ENCODE measurements at regions not wholly inside any gene's neighbourhood (a gene's known extent, or its start where the extent isn't known, plus 50 kb on each side); places are given as distances from the start of the nearest gene placed in this dataset.

DNA sequence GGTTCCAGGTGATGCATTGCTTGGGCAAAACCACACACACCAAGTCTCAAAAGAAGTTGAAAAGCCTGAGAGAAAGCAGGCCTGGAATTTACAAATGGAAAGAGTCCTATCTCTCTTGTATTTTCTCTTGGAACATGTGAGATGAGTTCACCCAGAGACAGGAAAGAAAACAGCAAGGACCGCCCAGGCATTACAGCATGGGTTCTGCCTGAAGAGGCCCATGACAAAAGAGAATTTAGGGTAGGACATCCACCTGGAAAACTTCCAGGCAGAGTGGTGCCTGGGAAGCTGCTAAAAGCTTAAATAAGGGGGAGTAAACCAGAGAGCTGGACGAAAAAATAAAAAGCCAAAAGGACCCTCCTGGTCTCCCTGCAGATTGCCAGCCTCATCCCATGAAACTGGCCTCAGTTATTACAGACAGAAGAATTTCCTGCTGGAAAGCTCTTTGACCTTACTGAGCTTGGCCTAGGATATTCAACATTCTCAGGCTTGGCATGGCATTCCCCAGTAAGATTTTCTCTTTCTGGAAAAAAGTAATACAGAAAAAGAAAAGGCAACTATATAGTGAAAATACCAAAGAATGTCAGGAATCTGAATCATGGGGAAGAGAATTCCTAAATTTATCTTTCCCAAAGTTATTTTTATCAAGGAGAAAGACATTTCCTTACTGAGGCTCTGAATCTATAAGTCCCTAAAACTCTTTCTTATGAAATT, 121.3 kb upstream of the NUDT4 start:
- DNase-seq: no peak

DNA sequence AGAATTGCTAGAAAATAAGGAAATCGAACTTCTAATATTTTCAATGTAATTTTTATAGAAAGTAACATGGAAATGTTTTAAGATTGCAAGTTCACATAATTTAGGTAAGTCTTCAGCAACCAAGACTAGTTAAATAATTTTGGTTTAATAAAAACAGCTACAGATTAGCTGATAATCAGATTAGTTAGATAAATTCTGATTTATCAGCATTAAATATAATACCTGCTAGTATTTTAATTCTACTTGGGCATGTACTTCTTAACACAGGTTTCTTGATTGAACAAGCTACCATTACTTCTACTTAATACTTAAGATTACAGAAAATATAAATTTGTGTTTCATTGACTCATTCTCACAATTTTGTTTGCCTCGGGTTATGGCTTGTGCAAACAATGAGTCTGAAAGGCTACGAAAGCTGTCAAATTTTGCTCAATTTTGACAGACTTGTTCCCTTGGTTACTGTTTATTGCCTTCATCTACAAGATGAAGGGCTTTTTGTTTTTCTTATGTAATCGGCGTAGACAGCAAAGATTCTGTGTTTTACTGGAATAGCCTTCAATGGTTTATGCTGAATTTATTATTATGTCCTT, 116.1 kb upstream of the NUDT4 start:
- DNase-seq: no peak

DNA sequence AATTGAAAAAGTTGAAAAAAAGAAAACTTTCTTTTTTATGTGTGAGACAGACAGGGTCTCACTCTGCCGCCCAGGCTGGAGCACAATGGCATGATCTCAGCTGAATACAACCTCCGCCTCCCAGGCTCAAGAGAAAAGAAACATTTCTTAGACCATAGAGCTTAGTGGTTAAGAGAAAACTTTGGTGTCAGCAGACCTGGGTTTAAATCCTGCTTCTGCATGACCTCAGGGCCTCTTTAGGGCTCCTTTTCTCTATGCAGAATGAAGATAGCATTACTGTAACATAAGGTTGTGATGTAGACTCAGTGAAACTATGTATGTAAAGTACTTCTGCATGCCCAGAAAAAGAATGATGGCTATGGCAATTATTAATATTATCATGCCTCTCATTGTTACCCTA, 104.7 kb upstream of the NUDT4 start:
- no peak for DNase-seq

DNA sequence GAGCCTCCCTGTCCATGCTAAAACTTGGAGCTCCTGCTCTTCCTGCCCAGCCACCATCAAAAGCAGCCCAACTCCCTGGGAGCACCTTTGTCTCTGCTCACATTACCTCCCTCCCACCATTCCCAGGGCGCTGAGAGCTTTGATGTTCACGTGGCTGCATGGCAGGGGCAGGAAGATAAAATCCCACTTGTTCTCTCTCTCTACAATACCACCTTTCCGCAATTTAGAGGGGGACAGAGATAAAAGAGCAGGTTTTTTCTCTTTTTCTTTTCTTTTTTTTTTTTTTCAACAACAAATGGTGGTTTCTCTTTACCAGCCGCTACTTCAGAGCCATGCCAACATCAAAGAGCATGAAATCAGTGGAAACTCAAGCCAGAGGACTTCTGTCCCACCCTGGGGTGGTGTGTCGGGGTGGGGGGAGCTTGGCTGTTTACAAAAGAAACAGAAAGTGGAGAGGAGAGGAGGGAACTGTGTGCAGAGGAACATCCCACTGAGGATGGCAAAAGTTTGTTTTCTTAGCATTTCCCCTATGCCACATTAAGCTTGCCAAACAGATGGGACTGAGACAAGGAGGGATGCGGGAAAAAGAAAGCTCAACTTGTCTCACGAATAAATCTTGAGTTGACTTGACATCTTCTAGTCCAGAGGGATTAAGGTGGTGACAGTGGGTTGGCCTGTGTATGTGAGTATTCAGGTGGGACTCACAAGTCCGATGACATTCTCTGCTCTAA, 103.7 kb upstream of the NUDT4 start:
- DNase-seq: no peak

DNA sequence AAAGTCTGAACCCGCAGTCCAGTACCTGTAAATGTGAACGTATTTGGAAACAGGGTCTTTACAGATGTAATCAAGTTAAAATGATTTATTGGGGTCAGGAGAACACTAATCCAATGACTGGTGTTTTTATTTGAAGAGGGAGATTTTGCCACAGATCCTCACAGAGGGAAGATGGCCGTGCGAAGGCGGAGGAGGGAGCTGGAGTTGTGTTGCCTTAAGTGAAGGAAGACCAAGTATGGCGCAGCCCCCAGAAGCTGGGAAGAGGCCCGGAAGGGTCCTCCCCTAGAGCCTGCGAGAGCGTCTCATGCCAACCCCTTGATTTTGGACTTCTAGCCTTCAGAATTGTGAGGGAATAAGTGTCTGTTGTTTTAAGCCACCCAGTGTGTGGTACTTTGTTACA, 102.8 kb upstream of the NUDT4 start:
- DNase-seq: no peak

DNA sequence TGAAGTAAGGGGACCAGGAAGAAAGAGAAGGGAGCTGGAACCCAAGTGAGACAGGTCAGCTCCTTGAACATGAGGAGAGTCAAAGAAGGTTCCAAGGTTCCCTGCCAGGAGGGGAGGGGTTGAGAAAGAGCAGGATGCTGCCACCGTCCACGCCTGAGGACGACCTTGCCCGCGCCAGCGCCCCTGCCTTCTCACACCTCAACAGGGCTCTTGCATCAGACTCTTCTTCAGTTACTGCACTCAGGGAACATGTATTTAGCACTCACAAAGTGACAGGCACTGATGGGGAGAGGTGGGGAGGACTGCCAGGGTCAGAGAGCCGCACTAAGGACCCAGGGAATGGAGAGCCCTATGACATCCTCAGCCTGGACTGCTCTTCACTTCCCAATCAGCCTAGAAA, 102.1 kb upstream of the NUDT4 start:
- DNase-seq: no peak

DNA sequence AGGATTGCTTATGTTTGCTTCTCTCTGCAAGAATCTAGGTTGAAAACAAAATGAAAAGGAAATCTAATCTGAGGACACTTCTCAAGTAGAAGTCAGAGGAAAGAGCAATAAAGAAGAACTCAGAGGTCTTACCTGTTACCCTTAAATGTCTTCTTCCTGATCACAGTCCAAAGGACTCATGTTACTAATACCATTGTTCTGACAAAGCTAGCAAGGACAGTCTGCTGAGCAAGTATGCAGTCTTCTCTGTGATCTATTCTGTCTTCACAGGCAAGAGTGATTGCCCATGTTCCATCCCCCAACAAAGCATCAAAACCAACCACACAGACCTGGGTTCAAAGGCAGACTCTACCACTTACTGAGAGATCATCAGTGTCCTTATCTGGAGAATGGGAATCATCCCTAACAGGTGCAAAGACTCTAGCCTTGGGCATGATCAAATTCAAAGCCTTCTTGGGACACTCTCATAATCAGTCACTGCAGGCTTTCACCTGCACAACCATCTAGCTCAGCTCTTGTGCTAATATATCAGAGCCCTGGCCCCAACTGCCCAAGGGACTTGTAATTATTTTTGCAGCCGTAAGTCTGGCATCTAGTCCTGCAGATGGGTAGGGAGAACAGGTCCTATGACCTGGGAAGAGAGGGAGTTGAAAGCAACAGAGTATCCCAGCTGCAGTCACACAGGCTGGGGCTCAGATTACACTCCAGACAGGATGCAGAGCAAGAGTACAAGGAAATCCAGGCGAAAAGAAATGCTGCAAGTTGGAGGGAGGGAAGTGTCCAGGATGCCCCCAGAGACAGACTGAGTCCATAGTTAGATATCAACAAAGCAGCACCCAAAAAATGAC, 97.9 kb upstream of the NUDT4 start:
- DNase-seq: no peak

DNA sequence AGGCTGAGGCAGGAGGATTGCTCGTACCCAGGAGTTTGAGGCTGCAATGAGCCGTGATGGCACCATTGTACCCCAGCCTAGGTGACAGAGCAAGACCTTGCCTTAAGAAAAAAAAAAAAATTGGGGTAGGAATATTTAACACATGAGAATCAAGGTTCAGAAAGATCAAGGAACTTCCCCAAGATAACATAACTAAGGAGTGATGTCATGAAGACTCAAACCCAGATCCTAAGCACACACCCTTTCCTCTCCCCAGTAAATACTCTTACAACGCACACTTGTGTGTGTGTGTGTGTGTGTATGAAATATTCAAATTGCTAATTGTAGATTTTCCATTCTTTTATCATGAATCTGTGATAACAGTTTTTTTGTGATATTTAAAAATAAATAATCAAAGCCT, 90.6 kb upstream of the NUDT4 start:
- no peak for DNase-seq

DNA sequence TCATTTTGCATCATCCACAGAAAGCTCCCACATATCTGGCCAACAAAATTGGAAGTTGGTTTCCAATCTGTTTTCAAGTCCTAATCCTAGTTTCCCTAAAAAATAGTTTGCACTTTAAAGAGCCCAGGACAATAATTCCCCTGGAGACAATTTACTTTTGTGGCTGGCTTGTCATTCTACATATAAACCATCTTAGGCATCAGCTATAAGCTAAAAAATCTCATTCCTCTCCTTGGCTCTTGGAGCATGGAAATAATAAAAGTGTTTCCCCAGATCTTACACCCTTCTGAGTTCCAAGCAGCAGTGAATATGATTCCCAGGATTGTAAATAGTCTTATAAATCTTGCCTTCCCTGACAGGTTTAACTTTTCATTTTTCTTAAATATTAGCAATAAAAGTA, 89.1 kb upstream of the NUDT4 start:
- DNase-seq: no peak

DNA sequence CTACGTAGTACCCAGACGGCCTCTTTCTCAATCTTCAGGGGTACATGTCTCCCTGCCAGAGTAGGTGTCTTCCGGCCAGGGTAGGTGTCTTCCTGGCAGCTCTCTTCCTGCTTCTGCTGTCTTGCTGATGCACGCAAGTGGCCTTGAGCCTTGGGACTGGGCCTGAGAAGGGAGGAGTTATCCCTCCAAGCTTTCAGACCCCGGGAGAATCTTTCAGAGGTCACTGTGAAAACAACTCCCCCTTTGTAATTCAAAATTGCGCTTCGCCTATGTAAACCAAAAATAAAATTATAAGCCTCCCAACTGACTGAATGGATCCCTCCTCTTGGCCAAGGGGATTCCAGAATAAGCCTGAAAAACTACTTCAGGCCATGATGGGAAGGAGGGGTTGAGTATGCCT, 87.3 kb upstream of the NUDT4 start:
- no peak for DNase-seq

DNA sequence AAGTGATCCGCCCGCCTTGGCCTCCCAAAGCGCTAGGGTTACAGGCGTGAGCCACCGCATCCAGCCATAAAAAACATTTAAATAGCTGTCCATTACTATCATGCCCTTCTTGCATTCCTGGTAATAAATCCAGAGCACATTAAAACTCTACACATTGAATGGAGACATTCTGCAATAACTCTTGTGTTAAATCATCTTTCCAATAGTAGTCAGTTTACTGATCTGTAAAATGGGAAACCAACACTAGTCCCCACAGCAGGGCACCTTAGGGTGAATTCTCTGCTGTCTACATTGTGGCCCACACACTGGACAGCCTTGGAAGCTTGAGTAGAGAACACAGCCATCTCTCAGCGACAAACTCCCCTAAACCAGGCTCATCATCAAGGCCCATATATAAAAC, 85.5 kb upstream of the NUDT4 start:
- no peak for DNase-seq

DNA sequence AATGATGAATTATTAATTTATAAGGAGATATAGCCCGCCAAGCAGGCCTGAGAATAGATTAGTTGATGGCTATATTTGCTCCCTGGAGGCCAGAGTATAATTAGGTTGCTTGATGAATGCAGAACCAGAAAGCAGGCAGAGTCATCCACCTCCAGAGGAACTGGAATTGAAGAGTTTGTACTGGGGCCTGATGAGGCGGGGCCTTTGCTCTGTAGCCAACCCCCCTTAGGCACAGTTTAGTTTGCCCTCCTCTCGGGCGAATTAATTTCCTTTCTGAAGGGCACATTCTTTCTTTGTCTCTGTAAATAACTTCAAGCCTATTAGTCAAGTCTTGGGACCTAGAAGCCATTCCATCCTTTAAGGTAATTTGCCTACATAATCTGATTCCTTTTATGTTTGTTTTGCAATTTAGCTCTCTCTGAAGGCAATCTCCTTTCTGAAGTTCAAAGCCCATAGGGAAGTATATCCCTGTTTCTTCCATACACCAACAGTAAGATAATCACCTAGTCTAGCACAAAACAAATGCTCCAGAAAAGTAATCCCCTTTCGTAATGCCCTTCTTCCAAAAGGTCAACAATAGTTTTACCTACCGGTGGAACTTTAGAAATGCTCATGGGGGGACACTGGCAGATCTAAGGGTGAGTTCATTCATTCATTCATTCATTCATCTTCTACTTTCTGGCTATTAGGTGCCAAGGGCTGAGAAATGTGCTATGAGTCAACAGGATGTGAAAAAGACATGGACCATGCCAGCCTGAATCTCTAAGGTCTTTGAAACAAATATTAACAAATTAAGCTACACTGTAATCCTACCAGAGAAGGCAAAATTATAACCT, 84.8 kb upstream of the NUDT4 start:
- DNase-seq: no peak

DNA sequence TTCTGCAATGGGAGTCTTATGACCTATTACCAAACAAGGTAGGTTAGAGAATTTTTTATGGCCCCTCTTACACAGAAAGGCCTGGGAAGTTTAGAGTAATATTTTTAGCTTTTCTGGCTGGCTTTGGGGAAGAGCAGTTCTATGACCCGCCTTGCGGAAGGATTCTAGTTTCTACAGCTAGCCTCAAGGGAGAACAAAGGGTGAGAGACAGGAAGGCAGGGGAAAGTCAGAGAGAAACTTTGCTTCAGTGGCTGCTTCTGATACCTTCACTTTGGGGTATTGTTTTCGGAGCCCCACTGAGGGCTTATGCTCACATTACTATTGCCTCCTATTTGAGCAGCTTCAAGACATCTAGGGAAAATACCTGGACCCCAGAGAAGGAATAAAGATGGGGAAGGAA, 80.7 kb upstream of the NUDT4 start:
- no peak for DNase-seq

DNA sequence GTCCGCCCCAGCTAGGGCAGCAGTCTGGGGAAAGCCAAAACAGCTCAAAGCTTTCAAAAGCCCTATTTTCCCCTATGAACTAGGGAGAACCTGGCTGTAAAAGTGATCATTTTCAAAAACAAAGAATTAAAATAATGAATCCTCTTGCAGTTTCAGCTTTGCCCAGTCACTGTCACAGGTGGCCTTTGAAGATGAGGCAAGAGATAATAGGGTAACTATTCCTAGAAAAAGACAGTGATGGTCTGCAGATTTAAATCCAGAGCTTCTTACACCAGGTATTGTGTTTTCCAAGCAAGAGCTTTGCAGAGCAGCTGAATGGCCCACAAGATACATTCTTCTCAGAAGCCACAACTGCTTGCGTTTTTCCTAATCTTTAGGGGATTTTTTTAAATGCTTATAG, 80.2 kb upstream of the NUDT4 start:
- DNase-seq: no peak

DNA sequence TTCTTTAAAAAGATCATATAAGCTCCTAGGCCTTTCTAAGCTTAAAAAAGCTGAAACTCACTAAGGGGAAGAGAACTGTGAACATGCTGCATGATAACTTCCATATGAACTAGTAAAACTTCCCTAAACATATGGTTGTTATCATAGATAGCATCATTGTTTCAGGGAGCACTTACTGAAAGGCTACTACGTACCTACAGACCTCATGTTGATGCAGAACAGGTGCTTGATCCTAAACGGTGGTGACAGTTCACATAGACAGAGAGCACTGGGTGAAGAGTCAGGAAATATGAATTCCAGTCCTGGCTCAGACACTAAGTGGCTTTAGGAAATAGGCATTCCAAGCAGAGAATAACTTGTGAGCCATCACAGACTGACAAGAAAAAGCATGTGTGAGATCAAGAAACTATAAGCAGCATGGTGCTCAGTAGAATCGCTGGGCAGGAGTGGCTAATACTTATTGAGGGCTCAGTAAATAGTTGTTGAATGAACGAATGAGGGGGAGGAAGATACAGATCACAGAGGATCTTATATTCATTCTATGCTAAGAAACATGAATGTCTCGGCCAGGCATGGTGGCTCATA, 78.4 kb upstream of the NUDT4 start:
- DNase-seq: no peak

DNA sequence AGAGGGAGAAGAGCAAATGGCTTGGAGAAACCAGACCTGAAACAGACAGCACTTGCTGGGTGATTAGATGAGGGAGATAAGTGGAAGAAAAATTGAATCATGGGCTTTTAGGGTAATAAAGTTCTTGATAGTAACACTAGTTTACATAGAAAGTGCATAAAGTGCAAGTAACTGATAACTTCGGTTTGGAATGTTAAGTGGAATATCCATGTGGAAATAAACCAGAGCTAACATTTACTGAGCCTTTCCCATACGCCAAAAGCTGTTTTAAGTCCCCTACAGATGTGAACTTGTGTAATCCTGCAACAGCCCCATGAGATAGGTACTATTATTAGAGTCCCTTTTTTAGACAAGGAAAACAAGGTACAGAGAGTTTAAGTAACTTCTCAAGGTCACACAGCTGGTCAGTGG, 77.1 kb upstream of the NUDT4 start:
- DNase-seq: no peak

DNA sequence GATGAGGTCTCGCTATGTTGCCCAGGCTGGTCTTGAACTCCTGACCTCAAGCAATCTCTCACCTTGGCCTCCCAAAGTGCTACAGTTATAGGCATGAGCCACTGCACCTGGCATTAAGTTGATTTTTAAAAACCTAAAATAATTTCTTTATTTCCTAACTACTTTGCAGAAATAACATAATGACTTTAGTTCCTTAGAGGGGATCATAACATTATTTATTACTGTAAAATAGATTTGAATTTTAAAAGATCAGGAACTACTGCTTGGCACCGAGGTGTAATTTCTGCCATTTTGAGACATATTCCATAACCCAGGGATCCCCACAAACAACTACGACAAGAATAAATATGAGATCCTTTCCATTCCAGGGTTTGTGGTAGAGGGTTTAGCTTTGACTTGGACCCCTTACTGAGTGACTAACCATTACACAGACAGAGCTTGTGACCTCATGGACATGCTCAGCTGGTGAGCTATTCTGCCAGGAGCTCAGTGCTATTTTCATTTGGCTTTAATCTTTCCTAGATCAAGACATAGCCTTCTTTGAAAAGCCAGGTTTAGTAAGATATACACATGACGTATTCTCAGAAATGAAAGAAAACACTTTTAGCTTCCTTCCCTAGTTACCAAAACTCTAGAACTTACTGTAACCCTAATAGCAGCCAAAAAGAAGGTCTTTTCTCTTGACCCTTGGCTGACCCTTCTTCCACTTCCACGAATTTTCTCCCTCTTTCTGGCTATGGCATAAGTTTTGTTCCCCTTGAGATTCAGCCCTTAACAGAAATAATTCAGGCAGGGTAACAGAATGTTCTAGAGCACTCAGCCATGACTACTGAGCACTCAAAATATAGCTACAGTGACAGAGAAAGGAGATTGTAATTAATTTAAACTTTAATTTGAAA, 75.1 kb upstream of the NUDT4 start:
- no peak for DNase-seq

DNA sequence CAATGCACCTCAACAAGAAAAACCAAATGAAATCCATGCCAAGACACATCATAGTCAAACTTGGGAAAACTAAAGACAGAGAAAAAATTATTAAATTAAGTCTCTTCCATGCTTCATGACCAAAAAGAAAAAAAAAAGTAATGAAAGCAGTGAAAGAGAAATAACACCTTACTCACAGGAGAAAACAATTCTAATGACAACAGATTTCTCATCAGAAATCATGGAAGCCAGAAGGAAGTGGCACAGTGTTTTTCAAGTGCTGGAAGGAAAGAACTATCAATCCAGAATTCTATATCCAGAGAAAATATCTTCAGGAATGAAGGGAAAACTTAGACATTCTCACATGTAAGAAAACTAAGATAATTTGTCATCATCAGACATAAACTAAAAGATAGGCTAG, 71.1 kb upstream of the NUDT4 start:
- DNase-seq: no peak

DNA sequence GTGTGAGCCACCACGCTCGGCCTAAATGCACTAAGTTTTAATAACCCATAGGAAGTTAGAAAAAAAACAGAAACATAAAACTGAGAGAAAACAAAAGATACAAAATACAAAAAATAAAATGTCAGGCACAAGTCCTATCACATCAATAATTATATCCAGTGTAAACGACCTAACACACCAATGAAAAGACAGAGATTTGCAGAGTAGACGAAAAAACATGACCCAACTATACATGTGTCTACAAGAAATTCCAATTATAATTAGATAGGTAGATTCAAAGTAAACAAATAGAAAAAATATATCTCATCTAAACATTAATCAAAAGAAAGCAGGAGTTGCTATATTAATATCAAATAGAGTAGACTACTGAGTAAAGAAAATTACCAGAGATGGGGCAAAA, 69.4 kb upstream of the NUDT4 start:
- DNase-seq: no peak

DNA sequence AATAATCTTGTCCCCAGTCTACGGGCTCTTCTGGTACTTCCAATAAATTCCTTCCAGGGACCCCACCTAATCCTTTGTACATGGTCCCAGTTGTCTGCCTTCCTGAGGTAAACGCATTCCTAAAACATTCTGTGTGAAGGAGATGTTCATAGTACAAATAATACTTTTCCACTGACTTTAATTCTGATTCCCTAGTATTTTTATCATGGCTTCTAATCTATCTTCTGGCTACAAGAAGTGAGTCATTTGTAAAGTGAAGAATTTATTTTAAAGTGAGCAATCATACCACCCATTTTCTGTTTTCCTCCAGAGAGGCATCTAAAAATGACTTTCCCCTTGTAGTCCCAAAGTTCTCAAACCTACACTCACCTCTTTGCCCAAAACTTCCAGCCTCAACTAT, 65.9 kb upstream of the NUDT4 start:
- DNase-seq: no peak

DNA sequence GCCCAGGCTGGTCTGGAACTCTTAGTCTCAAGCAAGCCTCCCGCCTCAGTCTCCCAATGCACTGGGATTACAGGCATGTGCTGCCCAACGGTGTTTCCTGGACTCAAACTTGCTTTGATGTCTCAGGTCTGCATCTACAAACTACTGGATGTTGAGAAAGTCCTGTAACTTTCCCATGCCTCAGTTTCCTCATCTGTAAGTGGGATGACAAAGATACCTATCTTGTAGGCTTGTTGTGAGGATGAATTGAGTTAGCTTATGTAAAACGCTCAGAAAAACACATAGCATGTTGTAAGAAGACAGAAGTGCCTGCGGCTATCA, 63.6 kb upstream of the NUDT4 start:
- no peak for DNase-seq

Measured in bone marrow (tissue), 2 donors.